CD14-positive monocyte (primary cell): ENCODE measurements at regions not wholly inside any gene's neighbourhood (a gene's known extent, or its start where the extent isn't known, plus 50 kb on each side); places are given as distances from the start of the nearest gene placed in this dataset.
A peak's percentile ranks its signal among the peaks of the same experiment; 100 is the strongest.

ENCODE experiments used
- DNase-seq, 3 donors: peaks; one replicate each; pipeline ENCODE4 v3.0.0-alpha.2; 2011 to 2022
- H2AFZ ChIP-seq: 2 replicates; pipeline ENCODE4 v1.6.0; 2012; ENCODE audit warnings: mild to moderate bottlenecking, low read depth, low read length, inconsistent platforms; ENCODE audit not compliant: insufficient read depth, poor library complexity, severe bottlenecking
- H3K27ac ChIP-seq, 2 donors: 1 replicate in 1 of 2; 2 replicates in 1 of 2; pipeline ENCODE4 v1.5.1; 2012 to 2013; ENCODE audit warnings: low read length in 2 of 2, control low read depth in 1 of 2, inconsistent platforms in 1 of 2, low read depth in 1 of 2, mild to moderate bottlenecking in 1 of 2
- H3K27me3 ChIP-seq, 2 donors: one replicate each; pipeline versions ENCODE4 v1.6.0 to v1.6.1; 2011 to 2013; ENCODE audit warnings: low read length in 2 of 2; ENCODE audit not compliant: control insufficient read depth in 2 of 2, insufficient read depth in 2 of 2
- H3K36me3 ChIP-seq, 2 donors: replicated peaks in 1 of 2; 1 replicate in 1 of 2; 2 replicates in 1 of 2; pipeline versions ENCODE4 v1.5.1 to v1.6.1; 2012 to 2013; ENCODE audit warnings: low read length in 2 of 2, control low read depth in 1 of 2, inconsistent platforms in 1 of 2, mild to moderate bottlenecking in 1 of 2; ENCODE audit not compliant: insufficient read depth in 2 of 2, control insufficient read depth in 1 of 2
- H3K4me1 ChIP-seq, 2 donors: 1 replicate in 1 of 2; 2 replicates in 1 of 2; pipeline versions ENCODE4 v1.5.1 to v1.6.1; 2012 to 2013; ENCODE audit warnings: low read length in 2 of 2, control low read depth in 1 of 2, inconsistent platforms in 1 of 2, mild to moderate bottlenecking in 1 of 2, moderate library complexity in 1 of 2; ENCODE audit not compliant: insufficient read depth in 2 of 2, control insufficient read depth in 1 of 2
- H3K4me2 ChIP-seq: replicated peaks from 2 replicates; pipeline ENCODE3; 2012; ENCODE audit warnings: low read length, moderate library complexity, mild to moderate bottlenecking; ENCODE audit not compliant: poor library complexity, severe bottlenecking; ENCODE audit errors: extremely low read depth
- H3K4me3 ChIP-seq, 3 experiments: fragments of 200-600 bp in 1 of 3; sonication (generic) in 1 of 3; replicated peaks in 1 of 3; 1 replicate in 2 of 3; 2 replicates in 1 of 3; pipeline ENCODE4 v1.5.1; 2011 to 2013; ENCODE audit warnings: low read length in 3 of 3, mild to moderate bottlenecking in 3 of 3, control low read depth in 2 of 3, low read depth in 2 of 3, inconsistent platforms in 1 of 3, moderate library complexity in 1 of 3
- H3K79me2 ChIP-seq: 2 replicates; pipeline ENCODE4 v1.6.0; 2012; ENCODE audit warnings: mild to moderate bottlenecking, control low read depth, inconsistent platforms, low read length, moderate library complexity; ENCODE audit not compliant: insufficient read depth
- H3K9ac ChIP-seq: 2 replicates; pipeline ENCODE4 v1.6.0; 2017; ENCODE audit warnings: low read length, mild to moderate bottlenecking; ENCODE audit not compliant: insufficient read depth, poor library complexity, severe bottlenecking
- H3K9me3 ChIP-seq, 2 donors: replicated peaks in 1 of 2; 1 replicate in 1 of 2; 2 replicates in 1 of 2; pipeline versions ENCODE4 v1.5.1 to v1.6.1; 2012 to 2013; ENCODE audit warnings: low read length in 2 of 2, control low read depth in 1 of 2; ENCODE audit not compliant: control insufficient read depth in 1 of 2, insufficient read depth in 1 of 2
- H4K20me1 ChIP-seq: 2 replicates; pipeline ENCODE4 v1.6.0; 2012; ENCODE audit warnings: mild to moderate bottlenecking, low read length, control low read depth, moderate library complexity; ENCODE audit not compliant: insufficient read depth
- H3K27ac Mint-ChIP-seq, 7 donors: one replicate each; pipeline ENCODE4 v1.8.0; 2020; ENCODE audit warnings: mild to moderate bottlenecking in 7 of 7, mixed read lengths in 7 of 7, moderate library complexity in 6 of 7, inconsistent platforms in 2 of 7
- H3K27me3 Mint-ChIP-seq, 3 donors: one replicate each; pipeline ENCODE4 v1.8.0; 2021 to 2022; ENCODE audit warnings: low read depth in 3 of 3, mild to moderate bottlenecking in 3 of 3, mixed read lengths in 3 of 3, moderate library complexity in 3 of 3, inconsistent platforms in 1 of 3
- H3K36me3 Mint-ChIP-seq, 2 donors: one replicate each; pipeline ENCODE4 v1.8.0; 2020; ENCODE audit warnings: mixed read lengths in 2 of 2, inconsistent platforms in 1 of 2, mild to moderate bottlenecking in 1 of 2
- H3K4me1 Mint-ChIP-seq: one replicate; pipeline ENCODE4 v1.8.0; 2020; ENCODE audit warnings: mild to moderate bottlenecking, mixed read lengths
- H3K4me3 Mint-ChIP-seq, 2 donors: one replicate each; pipeline ENCODE4 v1.8.0; 2020; ENCODE audit warnings: mild to moderate bottlenecking in 2 of 2, mixed read lengths in 2 of 2, moderate library complexity in 1 of 2
- H3K9me3 Mint-ChIP-seq, 7 donors: one replicate each; pipeline ENCODE4 v1.8.0; 2020 to 2022; ENCODE audit warnings: mixed read lengths in 7 of 7, mild to moderate bottlenecking in 6 of 7, moderate library complexity in 6 of 7, inconsistent platforms in 2 of 7
- WGBS: methylation state at CpG from one replicate; pipeline ENCODE4 v1.1.5; 2013; ENCODE audit warnings: missing lambda C conversion rate; ENCODE audit not compliant: insufficient coverage; 5-methylcytosine and 5-hydroxymethylcytosine counted together
- intact Hi-C, 2 donors: fragments of 100-400 bp; cut with micrococcal nuclease; formaldehyde crosslinking; loops; one replicate each; pipeline versions ENCODE4 v1.15.0 to v1.15.1; 2023
- TF ChIP-seq, protein P1 (sequence below): fragments of 200-600 bp; IDR thresholded peaks from one replicate; pipeline ENCODE4 v1.8.0; 2022; ENCODE audit warnings: antibody characterized with exemption, mild to moderate bottlenecking

DNA sequence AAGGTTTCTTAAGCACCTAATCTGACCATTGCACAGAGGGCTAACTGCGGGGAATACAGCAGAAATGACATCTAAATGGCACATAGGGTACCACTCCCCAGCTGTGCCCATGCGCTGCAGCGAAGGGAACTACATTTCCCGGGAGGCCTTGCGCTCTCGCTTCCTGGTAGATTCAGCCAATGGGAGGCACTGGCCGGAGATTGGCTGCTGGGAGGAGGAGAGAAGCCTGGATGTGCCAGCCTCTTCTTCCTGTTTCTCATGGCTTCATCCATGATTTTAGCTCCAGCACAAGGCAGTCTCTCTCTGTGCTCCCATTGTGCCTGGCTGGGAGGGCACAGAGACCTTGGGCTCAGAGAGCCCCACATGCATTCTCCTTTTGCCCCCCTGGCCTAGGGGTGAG is 101.7 kb upstream of the FOXA2 start:
- Histone ChIP-seq H3K36me3 (no peaks in the 10 kb centered on the region), H3K9ac (no peak overlapping the region), H4K20me1 (no peaks in the 10 kb centered on the region), H2AFZ (peak overlapping the region; percentile 66), H3K4me1 (peaks cover 34 to 40% of the 10 kb centered on the region in 2 donors), H3K79me2 (no peaks in the 10 kb centered on the region), H3K4me3 (peak overlapping the region in 1 of 3 experiments; percentile 18), H3K9me3 (no peaks in the 10 kb centered on the region), H3K27ac (no peak overlapping the region), H3K27me3 (no peaks in the 10 kb centered on the region), H3K4me2 (peak overlapping the region; percentile 20)
- Mint-ChIP-seq H3K4me1 (peaks cover 44% of the 10 kb centered on the region), H3K9me3 (peaks cover 0 to 3% (median 0%) of the 10 kb centered on the region in 7 donors), H3K27ac (peak overlapping the region in 3 of 7 donors; percentile 3 to 59 (median 4)), H3K36me3 (peaks cover 0 to 3% of the 10 kb centered on the region in 2 donors), H3K4me3 (no peak overlapping the region), H3K27me3 (peaks cover 0 to 5% (median 2%) of the 10 kb centered on the region in 3 donors)
- DNase-seq = peak; percentile 19 to 55 (median 39)
- TF ChIP-seq, protein P1, sequence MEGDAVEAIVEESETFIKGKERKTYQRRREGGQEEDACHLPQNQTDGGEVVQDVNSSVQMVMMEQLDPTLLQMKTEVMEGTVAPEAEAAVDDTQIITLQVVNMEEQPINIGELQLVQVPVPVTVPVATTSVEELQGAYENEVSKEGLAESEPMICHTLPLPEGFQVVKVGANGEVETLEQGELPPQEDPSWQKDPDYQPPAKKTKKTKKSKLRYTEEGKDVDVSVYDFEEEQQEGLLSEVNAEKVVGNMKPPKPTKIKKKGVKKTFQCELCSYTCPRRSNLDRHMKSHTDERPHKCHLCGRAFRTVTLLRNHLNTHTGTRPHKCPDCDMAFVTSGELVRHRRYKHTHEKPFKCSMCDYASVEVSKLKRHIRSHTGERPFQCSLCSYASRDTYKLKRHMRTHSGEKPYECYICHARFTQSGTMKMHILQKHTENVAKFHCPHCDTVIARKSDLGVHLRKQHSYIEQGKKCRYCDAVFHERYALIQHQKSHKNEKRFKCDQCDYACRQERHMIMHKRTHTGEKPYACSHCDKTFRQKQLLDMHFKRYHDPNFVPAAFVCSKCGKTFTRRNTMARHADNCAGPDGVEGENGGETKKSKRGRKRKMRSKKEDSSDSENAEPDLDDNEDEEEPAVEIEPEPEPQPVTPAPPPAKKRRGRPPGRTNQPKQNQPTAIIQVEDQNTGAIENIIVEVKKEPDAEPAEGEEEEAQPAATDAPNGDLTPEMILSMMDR = no peak
- intact Hi-C loops = loop anchor here in 1 of 2 donors (10.0 kb wide), 1 partner anchor 559 kb away; no protein-coding TSS in a partner anchor
- 64% methylated on average over 3 of the region's 7 CpGs for WGBS

DNA sequence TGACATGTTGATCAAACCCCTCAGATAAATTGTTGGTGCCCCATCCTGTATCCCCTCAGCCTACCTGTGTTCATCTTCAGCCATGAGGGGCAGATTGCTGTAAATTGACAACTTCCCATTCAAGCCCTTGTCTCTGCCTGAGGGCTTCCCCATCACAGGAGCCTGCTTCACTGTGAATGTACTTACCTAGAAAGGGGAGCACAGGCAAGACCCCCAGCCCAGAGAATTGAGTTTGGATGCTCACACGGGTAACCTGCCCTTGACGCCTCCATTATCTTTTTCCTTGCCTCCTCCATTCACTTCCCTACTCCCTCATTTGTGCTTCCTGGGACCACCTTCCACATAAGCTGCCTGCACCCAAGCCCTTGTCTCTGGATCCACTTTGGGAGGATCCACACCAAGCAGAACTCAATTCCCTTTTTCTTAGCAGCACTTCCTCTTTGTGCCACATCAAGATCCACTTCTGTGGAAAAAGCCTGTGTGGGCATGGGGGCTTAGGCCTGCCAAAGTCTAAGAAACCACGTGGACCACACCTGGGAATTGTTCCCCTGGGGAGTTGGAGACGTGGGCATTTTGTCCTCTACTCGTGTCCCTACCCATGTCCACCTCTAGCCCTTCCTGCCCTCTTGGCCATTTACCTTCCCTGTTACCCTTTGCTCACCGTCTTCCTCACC is 103.4 kb upstream of the FOXA2 start:
- peak; percentile 32 to 59 (median 39) for DNase-seq
- H3K4me2 ChIP-seq = peak overlapping the region; percentile 44
- no peaks in the 10 kb centered on the region for H3K36me3 ChIP-seq
- Mint-ChIP-seq H3K36me3 (peaks cover 0 to 3% of the 10 kb centered on the region in 2 donors), H3K9me3 (peaks cover 0 to 3% (median 0%) of the 10 kb centered on the region in 7 donors), H3K4me1 (peaks cover 48% of the 10 kb centered on the region), H3K27ac (peak overlapping the region; percentile 77 to 96 (median 90)), H3K27me3 (peaks cover 0 to 5% (median 2%) of the 10 kb centered on the region in 3 donors), H3K4me3 (peak overlapping the region in 1 of 2 donors; percentile 63)
- intact Hi-C loops = loop anchor here in 1 of 2 donors (10.0 kb wide), 1 partner anchor 557 kb away; no protein-coding TSS in a partner anchor
- H3K9ac ChIP-seq = no peak overlapping the region
- H3K27me3 ChIP-seq = no peaks in the 10 kb centered on the region
- no peaks in the 10 kb centered on the region for H3K79me2 ChIP-seq
- no peaks in the 10 kb centered on the region for H4K20me1 ChIP-seq
- H3K9me3 ChIP-seq = no peaks in the 10 kb centered on the region
- no peak overlapping the region for H2AFZ ChIP-seq
- TF ChIP-seq, protein P1 = no peak
- peak overlapping the region; percentile 69 to 71 for H3K27ac ChIP-seq
- 48% methylated on average over 4 of the region's 6 CpGs for WGBS
- peaks cover 37 to 45% of the 10 kb centered on the region in 2 donors for H3K4me1 ChIP-seq
- peak overlapping the region in 1 of 3 experiments; percentile 19 for H3K4me3 ChIP-seq
